GM18907 (cell line): ENCODE measurements at regions not wholly inside any gene's neighbourhood (a gene's known extent, or its start where the extent isn't known, plus 50 kb on each side); places are given as distances from the start of the nearest gene placed in this dataset.
"Not testable (repeated sequence)": the region's sequence is repeated elsewhere in the genome, so short reads cannot be mapped to it uniquely, and the experiment has no call there.

Experiments
- ATAC-seq: cut with Tn5 transposase; IDR thresholded peaks from one replicate; pipeline ENCODE4 v1.9.1; 2021; ENCODE audit warnings: mild to moderate bottlenecking, moderate library complexity; ENCODE audit not compliant: unreplicated experiment

GRCh38 chr9:30293231-30293630 is 2091.2 kb upstream of the ACO1 start:
- no peak for ATAC-seq

DNA sequence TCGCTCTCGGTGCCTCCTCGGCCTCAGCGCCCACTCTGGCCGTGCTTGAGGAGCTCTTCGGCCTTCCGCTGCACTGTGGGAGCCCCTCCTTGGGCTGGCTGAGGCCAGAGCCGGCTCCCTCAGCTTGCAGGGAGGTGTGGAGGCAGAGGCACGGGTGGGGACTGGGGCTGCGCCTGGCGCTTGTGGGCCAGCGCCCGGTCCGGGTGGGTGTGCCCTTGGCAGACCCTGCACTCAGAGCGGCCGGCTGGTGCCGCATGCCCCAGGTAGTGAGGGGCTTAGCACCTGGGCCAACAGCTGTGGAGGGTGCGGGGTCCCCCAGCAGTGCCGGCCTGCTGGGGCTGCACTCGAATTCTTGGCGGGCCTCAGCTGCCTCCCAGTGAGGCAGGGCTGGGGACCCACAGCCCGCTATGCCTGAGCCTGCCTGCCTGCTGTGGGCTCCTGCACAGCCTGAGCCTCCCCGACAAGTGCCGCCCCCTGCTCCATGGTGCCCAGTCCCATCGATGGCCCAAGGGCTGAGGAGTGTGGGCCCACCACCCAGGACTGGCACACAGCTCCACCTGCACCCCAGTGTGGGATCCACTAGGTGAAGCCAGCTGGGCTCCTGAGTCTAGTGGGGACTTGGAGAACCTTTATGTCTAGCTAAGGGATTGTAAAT is 2085.2 kb upstream of the ACO1 start:
- no peak for ATAC-seq

GRCh38 chr9:30301271-30301963 is 2083.0 kb upstream of the ACO1 start:
- no peak for ATAC-seq

GRCh38 chr9:30310711-30311110 is 2073.7 kb upstream of the ACO1 start:
- ATAC-seq = no peak

DNA sequence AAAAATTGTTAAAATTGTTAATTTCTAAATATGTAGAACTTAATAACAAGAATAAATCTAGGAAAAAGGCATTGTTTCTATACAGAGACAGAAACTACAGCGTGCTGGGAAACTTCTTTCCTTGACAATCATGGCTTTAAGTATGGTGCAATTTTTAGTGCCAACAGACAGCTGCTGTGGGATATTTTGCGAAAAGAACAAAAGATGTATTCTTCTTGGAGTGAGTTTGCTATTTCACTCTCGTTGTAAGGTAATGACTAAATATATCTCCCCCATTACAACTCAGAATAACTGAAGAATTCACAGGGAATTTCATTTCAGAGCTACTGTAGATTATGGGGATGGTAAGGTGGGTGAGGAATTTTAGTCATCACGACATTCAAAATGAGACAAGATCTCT is 2055.0 kb upstream of the ACO1 start:
- ATAC-seq = no peak

DNA sequence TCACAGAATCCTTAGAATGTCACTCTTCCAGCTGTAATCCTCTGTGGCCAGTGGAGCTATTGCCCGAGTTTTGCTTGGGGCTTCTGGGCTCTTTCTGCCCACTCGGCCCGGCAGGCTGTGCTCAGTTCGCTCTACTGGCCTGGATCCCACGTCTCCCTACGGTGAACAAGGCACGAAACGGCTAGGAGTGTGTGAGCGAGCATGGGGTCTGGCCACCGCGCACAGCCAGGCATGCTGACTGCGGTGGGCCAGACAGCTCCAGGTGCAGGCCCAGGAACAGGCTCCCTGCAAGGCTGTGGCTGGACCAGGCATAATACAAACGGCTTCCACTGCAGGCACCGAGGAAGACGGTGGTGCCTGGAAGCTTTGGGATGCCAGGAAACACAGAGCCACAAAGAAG is 2035.5 kb upstream of the ACO1 start:
- no peak for ATAC-seq

DNA sequence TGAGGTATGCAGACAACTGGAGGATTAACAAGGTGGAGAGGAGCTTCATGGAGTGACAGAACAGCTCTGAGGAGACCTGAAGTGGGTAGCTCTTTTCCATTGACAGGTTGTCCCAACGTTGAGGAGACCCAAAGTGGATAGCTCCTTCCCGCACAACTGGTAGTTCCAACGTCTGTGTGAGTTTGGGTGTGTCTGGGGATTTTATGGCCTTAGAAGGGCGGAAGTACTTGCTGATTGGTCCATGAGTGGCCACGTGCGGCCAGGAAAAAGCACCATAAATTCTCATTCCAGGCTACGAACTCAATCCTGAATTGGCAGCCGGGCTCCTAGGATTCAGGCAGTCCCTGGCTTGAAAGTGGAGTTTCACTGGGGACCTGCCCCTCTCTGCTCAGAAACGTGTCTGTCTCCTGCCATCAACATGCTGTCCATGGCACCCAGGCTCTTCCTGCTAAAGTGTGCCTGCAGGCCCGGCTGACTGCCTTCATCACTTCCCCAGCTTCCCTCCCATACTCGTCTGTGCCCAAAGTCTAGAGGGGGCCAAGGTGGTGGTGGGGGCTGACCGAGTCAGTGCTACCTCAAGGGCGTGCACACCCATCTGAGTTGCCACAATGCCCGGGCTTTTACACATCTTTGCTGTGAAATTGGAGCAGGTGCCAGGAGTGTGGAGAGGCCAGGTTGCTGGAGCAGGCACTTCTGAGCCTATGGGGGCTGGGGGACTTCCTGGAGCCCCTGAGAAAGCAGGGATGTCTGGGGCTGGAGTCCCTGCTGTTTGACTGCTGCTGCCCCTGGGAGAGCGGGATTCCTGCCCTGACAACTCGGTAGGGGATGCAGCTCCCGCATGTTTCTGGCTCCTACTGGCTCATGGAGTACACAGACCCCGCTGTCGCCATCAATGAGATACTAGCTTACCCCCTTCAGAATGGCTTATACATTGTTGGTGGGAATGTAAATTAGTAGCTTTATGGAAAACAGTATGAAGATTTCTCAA is 2034.6 kb upstream of the ACO1 start:
- no peak for ATAC-seq

GRCh38 chr9:30356221-30356620 is 2028.2 kb upstream of the ACO1 start:
- no peak for ATAC-seq

DNA sequence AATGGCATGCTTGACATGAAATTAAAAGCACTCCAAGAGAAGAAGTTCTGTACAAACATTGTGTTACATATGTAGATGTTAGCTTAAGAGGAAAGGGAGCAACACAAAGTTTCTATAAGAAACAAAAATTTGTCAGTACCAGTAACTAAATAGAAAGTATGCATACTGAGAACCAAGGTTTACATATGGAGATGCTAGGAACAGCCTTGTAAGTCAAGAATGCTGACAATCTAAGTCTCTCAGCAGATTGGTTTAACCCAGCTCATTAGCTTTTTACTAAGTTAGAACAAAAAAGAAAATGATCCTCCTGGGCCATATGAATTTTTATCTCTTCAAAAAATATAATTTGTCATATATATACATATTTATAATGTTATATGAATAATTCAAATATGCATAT is 2022.1 kb upstream of the ACO1 start:
- no peak for ATAC-seq

GRCh38 chr9:30366140-30366539 is 2018.3 kb upstream of the ACO1 start:
- not testable (repeated sequence) for ATAC-seq

DNA sequence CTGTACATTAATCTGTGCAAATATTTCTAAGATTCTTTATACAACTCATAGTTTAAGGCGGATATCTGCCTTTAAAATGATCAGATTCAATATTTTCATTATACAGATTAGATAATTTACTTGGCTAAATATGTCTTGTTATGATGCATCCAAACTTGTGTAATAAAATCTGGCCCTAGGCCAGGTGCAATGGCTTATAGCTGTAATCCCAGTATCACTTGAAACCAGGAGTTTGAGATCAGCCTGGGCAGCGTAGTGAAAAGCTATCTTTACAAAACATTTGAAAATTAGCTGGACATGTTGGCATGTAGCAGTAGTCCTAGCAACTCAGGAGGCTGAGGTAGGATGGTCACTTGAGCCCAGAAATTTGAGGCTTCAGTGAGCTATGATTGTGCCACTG is 2002.2 kb upstream of the ACO1 start:
- no peak for ATAC-seq

DNA sequence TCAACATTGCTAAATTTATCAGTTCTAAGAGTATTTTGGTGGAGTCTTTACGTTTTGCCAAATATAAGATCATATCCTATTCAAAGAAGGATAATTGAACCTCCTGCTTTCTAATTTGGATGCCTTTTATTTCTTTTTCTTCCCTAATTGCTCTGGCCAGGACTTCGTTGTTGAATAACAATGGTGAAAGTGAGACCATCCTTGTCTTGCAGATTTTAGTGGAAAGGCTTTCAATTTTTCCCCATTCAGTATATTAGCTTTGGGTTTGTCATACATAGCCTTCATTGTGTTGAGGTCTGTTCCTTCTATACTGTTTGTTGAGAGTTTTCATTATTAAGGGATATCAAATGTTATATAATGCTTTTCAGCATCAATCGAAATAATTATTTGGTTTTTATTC is 1974.2 kb upstream of the ACO1 start:
- no peak for ATAC-seq

- no peak for ATAC-seq
Measured at GRCh38 chr9:30411571-30411970, 1972.9 kb upstream of the ACO1 start.

DNA sequence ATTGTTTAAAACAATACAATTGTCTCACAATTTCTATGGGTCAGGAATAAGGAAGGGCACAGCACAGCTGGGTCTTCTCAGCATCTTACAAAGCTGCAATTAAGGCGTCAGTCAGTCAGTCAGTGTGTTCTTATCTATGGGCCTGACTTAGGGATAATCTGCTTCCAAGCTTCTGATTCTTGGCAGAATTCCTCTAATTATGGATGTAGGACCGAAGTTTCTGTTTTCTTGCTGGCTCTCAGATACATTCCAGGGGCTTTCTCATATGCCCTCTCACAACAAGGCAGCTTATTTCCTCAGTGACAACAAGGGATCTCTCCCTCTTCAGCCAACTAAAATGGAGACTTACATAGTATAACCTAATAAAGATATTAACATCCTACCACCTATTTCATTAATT is 1925.3 kb upstream of the ACO1 start:
- ATAC-seq = no peak

DNA sequence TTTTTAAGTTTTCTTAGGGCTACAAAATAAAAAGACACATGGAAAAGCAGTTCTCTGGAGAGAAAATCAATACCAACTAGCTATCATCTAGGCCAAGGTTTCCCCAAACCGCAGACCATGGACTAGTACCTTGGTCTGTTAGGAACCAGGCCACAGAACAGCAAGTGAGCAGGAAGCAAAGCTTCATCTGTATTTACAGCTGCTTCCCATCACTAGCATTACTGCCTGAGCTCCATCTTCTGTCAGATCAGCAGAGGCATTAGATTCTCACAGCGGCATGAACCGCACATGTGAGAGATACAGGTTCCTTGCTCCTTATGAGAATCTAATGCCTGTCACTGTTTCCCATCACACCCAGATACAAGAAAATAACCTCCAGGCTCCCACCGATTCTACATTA is 1907.6 kb upstream of the ACO1 start:
- ATAC-seq = no peak

DNA sequence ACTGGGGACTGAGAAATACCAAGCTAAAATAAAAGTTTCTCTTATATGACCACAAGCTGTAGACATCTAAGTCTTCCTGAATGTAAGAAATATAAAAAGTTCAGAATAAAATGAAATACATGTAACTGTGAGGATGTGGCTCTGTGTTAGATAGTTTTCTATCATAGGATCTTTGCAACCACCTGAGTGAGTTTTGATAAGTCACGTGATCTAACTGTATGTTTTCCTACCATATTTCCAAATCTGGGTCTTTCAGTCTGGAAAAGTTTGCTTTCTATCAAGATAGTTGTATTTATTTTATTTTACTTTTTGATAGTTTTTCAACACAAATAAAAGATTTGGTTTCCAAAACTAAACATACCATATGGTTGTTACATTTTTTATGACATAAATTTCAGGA is 1905.8 kb upstream of the ACO1 start:
- no peak for ATAC-seq

- no peak for ATAC-seq
Measured at GRCh38 chr9:30482499-30482898, 1901.9 kb upstream of the ACO1 start.

- ATAC-seq = no peak
Measured at GRCh38 chr9:30484690-30485089, 1899.8 kb upstream of the ACO1 start.

GRCh38 chr9:30504502-30504905 is 1879.9 kb upstream of the ACO1 start:
- ATAC-seq = no peak

GRCh38 chr9:30505311-30505710 is 1879.1 kb upstream of the ACO1 start:
- no peak for ATAC-seq

- no peak for ATAC-seq
Measured at GRCh38 chr9:30506749-30507148, 1877.7 kb upstream of the ACO1 start.

GRCh38 chr9:30507166-30507565 is 1877.3 kb upstream of the ACO1 start:
- ATAC-seq = no peak
